ENCODE measurements at regions not wholly inside any gene's neighbourhood (a gene's known extent, or its start where the extent isn't known, plus 50 kb on each side); places are given as distances from the start of the nearest gene placed in this dataset.

- TF ChIP-seq CREB1 (IDR thresholded peaks at IDR 0.05; ENCODE audit: low read depth) = no peak
- no peak for TF ChIP-seq TAF1 (IDR thresholded peaks at IDR 0.05; ENCODE audit: low read depth)
- TF ChIP-seq RAD21 (IDR thresholded peaks at IDR 0.05; ENCODE audit: low read depth) = no peak
- no peak for TF ChIP-seq ZBTB7A (IDR thresholded peaks at IDR 0.05; ENCODE audit: low read depth)
- TF ChIP-seq TEAD4 (IDR thresholded peaks at IDR 0.05) = no peak
- no peak for TF ChIP-seq EP300 (IDR thresholded peaks at IDR 0.05; ENCODE audit: borderline replicate concordance)
- no peak for TF ChIP-seq EGR1 (IDR thresholded peaks at IDR 0.05)
- TF ChIP-seq, protein P1, sequence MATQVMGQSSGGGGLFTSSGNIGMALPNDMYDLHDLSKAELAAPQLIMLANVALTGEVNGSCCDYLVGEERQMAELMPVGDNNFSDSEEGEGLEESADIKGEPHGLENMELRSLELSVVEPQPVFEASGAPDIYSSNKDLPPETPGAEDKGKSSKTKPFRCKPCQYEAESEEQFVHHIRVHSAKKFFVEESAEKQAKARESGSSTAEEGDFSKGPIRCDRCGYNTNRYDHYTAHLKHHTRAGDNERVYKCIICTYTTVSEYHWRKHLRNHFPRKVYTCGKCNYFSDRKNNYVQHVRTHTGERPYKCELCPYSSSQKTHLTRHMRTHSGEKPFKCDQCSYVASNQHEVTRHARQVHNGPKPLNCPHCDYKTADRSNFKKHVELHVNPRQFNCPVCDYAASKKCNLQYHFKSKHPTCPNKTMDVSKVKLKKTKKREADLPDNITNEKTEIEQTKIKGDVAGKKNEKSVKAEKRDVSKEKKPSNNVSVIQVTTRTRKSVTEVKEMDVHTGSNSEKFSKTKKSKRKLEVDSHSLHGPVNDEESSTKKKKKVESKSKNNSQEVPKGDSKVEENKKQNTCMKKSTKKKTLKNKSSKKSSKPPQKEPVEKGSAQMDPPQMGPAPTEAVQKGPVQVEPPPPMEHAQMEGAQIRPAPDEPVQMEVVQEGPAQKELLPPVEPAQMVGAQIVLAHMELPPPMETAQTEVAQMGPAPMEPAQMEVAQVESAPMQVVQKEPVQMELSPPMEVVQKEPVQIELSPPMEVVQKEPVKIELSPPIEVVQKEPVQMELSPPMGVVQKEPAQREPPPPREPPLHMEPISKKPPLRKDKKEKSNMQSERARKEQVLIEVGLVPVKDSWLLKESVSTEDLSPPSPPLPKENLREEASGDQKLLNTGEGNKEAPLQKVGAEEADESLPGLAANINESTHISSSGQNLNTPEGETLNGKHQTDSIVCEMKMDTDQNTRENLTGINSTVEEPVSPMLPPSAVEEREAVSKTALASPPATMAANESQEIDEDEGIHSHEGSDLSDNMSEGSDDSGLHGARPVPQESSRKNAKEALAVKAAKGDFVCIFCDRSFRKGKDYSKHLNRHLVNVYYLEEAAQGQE (IDR thresholded peaks at IDR 0.05; ENCODE audit: low read depth) = no peak
- no peak for TF ChIP-seq MAX (IDR thresholded peaks at IDR 0.05)
- no peak for TF ChIP-seq TCF12 (IDR thresholded peaks at IDR 0.05; ENCODE audit: low read depth)
- TF ChIP-seq YY1 (IDR thresholded peaks at IDR 0.05; ENCODE audit: low read depth) = no peak
- no peak for TF ChIP-seq CEBPB (IDR thresholded peaks at IDR 0.05)
- TF ChIP-seq NFIC (IDR thresholded peaks at IDR 0.05) = no peak
- TF ChIP-seq, protein P2, sequence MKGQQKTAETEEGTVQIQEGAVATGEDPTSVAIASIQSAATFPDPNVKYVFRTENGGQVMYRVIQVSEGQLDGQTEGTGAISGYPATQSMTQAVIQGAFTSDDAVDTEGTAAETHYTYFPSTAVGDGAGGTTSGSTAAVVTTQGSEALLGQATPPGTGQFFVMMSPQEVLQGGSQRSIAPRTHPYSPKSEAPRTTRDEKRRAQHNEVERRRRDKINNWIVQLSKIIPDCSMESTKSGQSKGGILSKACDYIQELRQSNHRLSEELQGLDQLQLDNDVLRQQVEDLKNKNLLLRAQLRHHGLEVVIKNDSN (IDR thresholded peaks at IDR 0.05) = no peak
Measured at GRCh38 chr10:3933733-3934132, 148.7 kb upstream of the KLF6 start.

All from Ishikawa (cell line).